AG09309 (cell line): ENCODE measurements at regions not wholly inside any gene's neighbourhood (a gene's known extent, or its start where the extent isn't known, plus 50 kb on each side); places are given as distances from the start of the nearest gene placed in this dataset.

Source experiments
- DNase-seq: peaks from one replicate; pipeline ENCODE4 v3.0.0-alpha.2; 2010; ENCODE audit warnings: low read depth
- H3K4me3 ChIP-seq: 2 replicates; pipeline ENCODE4 v1.5.1; 2011; ENCODE audit warnings: mild to moderate bottlenecking, low read depth, low read length, moderate library complexity; ENCODE audit not compliant: control insufficient read depth
- CTCF ChIP-seq: IDR thresholded peaks from 2 replicates; pipeline ENCODE4 v1.5.1; 2011; ENCODE audit warnings: mild to moderate bottlenecking, low read depth, low read length, inconsistent platforms; ENCODE audit not compliant: insufficient read depth, control insufficient read depth; ENCODE audit errors: missing control alignments

GRCh38 chr2:153230977-153231376, 247.6 kb downstream of the RPRM start:
- TF ChIP-seq CTCF: no peak
- no peak for DNase-seq
- H3K4me3 ChIP-seq: no peak overlapping the region

GRCh38 chr2:153228904-153229303, 249.7 kb downstream of the RPRM start:
- no peak for DNase-seq
- H3K4me3 ChIP-seq: no peak overlapping the region
- no peak for TF ChIP-seq CTCF

- DNase-seq: no peak
- TF ChIP-seq CTCF: no peak
- H3K4me3 ChIP-seq: no peak overlapping the region
Observed at GRCh38 chr2:153227981-153228380, 250.6 kb downstream of the RPRM start.

- H3K4me3 ChIP-seq: no peak overlapping the region
- TF ChIP-seq CTCF: no peak
- no peak for DNase-seq
Observed at GRCh38 chr2:153222231-153223165, 256.1 kb downstream of the RPRM start.

GRCh38 chr2:153221506-153221905, 257.1 kb downstream of the RPRM start:
- TF ChIP-seq CTCF: no peak
- H3K4me3 ChIP-seq: no peak overlapping the region
- no peak for DNase-seq

- H3K4me3 ChIP-seq: no peak overlapping the region
- TF ChIP-seq CTCF: no peak
Observed at GRCh38 chr2:153221087-153221486, 257.5 kb downstream of the RPRM start.

More at GRCh38 chr2:153221087-153221486, 257.5 kb downstream of the RPRM start:
- DNase-seq: no peak
